Stimulated activated naive CD8-positive, alpha-beta T cell treated with anti-CD3 and anti-CD28 coated beads, Interleukin-15, amount 100 ng/mL, for 72 hours (primary cell): ENCODE measurements at regions not wholly inside any gene's neighbourhood (a gene's known extent, or its start where the extent isn't known, plus 50 kb on each side); places are given as distances from the start of the nearest gene placed in this dataset.

Experiments
- ATAC-seq: fragments of 150-1000 bp; cut with Tn5 transposase; 2 replicates; pipeline ENCODE4 v1.10.0; 2021; ENCODE audit warnings: mild to moderate bottlenecking, moderate library complexity
- DNase-seq, 2 donors: peaks; one replicate each; pipeline ENCODE4 v3.0.0; 2021 to 2022
- H3K27ac Mint-ChIP-seq, 2 donors: one replicate each; pipeline ENCODE4 v1.8.0; 2022; ENCODE audit warnings: mild to moderate bottlenecking in 2 of 2, mixed read lengths in 2 of 2, moderate library complexity in 2 of 2
- H3K27me3 Mint-ChIP-seq: one replicate; pipeline ENCODE4 v1.8.0; 2022; ENCODE audit warnings: mixed read lengths
- H3K4me1 Mint-ChIP-seq: one replicate; pipeline ENCODE4 v1.8.0; 2022; ENCODE audit warnings: mild to moderate bottlenecking, mixed read lengths
- H3K4me3 Mint-ChIP-seq, 2 donors: one replicate each; pipeline ENCODE4 v1.8.0; 2022; ENCODE audit warnings: mild to moderate bottlenecking in 2 of 2, mixed read lengths in 2 of 2, moderate library complexity in 1 of 2
- H3K9me3 Mint-ChIP-seq, 2 donors: one replicate each; pipeline ENCODE4 v1.8.0; 2022; ENCODE audit warnings: mixed read lengths in 2 of 2

DNA sequence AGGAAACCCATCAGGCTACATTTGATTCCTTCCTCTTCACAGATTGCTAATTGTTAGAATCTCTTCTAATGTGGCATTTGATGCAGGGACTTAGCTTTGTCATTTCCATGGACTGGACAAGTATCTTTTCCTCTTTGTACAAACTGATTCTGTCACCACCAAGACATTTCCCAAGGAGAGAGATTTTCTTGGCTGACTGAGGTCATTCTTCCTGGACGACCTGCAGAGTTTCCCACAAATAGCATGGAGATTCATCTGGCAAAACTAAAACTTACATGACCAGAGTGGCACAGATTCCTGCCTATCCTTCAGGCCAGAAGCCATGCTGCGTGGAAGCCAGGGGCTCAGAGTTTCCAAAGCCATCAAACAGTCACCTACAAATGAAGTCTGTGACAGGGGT is 269.2 kb upstream of the LRTM1 start:
- H3K27ac Mint-ChIP-seq: no peak overlapping the region
- peaks cover 0 to 14% of the 10 kb centered on the region in 2 donors for H3K9me3 Mint-ChIP-seq
- H3K27me3 Mint-ChIP-seq: no peaks in the 10 kb centered on the region
- H3K4me1 Mint-ChIP-seq: no peaks in the 10 kb centered on the region
- no peak for ATAC-seq
- no peak for DNase-seq
- no peak overlapping the region for H3K4me3 Mint-ChIP-seq

DNA sequence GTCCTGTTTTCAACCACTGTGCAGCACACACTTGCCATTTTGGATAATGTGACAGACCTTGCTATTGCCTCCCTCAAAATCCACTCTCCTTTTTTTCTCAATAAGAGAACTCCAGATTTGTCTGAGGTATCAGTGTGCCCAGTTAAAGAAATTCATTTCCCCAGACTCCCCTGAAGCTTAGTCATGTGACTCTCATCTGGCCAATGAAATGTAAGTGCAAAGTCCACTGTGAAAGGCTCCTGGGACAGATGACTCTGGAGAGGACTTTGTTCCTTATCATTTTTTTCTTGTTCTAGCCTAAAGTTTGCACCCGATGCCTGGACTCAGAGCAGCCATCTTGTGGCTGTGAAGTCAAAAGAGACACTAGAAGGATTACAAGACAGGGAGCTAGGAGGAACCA is 268.6 kb upstream of the LRTM1 start:
- H3K4me3 Mint-ChIP-seq: no peak overlapping the region
- ATAC-seq (no peak), DNase-seq (no peak)
- no peaks in the 10 kb centered on the region for H3K4me1 Mint-ChIP-seq
- peaks cover 0 to 14% of the 10 kb centered on the region in 2 donors for H3K9me3 Mint-ChIP-seq
- no peak overlapping the region for H3K27ac Mint-ChIP-seq
- H3K27me3 Mint-ChIP-seq: no peaks in the 10 kb centered on the region

DNA sequence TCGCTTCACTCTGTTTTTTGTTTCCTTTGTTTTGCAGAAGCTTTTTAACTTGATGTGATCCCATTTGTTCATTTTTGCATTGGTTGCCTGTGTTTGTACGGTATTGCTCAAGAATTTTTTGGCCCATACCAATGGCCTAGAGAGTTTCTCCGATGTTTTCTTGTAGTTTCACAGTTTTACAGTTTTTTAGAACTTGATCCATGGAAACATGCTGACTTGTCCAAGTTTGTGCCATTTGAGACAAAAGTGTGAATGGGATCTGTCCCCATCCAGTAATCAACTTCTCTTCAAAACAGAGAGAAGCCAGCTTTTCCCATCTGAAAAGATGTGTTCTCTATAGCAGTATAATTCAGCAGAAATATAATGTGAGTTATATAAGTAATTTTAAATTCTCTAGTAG is 266.5 kb upstream of the LRTM1 start:
- H3K27me3 Mint-ChIP-seq: no peaks in the 10 kb centered on the region
- no peak overlapping the region for H3K27ac Mint-ChIP-seq
- ATAC-seq (no peak), DNase-seq (no peak)
- H3K4me3 Mint-ChIP-seq: no peak overlapping the region
- H3K4me1 Mint-ChIP-seq: no peaks in the 10 kb centered on the region
- H3K9me3 Mint-ChIP-seq: peaks cover 0 to 14% of the 10 kb centered on the region in 2 donors

DNA sequence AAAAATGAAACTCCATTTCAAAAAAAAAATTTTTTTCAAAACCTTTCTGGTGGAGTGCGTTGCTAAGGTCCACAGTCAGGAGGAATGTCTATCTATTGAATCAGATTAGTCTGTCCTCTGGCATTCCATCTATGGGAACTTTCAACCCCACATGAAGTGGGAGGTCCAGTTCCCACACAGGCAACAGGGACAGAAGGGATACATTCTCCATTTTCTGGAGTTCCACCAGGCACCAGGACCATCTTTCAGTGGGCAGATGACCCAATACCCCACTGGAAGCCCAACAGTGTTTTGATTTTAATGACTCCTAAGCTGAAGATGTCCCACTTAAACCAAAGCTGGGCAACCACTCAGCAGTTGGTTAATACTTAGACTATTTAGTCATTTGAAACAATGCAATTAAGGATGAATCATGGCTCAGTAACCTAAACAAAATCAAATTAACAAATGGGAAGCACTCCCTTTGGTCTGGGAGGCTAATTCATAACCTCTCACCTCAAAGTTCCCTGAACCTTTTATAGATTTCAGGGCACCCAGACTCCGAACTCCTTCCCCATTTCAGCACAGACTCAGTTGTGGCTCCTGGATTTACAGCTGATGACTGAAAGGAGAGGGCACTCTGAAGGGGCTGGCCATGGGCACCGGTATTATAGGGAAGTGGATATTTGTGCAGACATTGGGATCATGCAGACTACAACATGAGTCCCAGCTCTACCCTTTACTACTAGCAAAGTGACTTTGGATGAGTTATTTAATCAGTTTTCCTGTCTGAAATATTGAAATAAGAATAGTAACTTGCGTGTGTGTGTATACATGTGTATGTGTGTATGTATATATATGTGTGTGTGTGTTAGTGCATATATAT is 264.3 kb upstream of the LRTM1 start:
- peaks cover 0 to 14% of the 10 kb centered on the region in 2 donors for H3K9me3 Mint-ChIP-seq
- H3K4me3 Mint-ChIP-seq: no peak overlapping the region

GRCh38 chr3:55190331-55190730 is 262.5 kb upstream of the LRTM1 start:
- no peaks in the 10 kb centered on the region for H3K27me3 Mint-ChIP-seq
- no peaks in the 10 kb centered on the region for H3K4me1 Mint-ChIP-seq
- no peak overlapping the region for H3K4me3 Mint-ChIP-seq
- peaks cover 0 to 6% of the 10 kb centered on the region in 2 donors for H3K9me3 Mint-ChIP-seq
- H3K27ac Mint-ChIP-seq: no peak overlapping the region
- ATAC-seq: no peak
- no peak for DNase-seq

More for the DNA sequence above, 264.3 kb upstream of the LRTM1 start:
- Mint-ChIP-seq H3K27me3 (no peaks in the 10 kb centered on the region), H3K4me1 (no peaks in the 10 kb centered on the region), H3K27ac (no peak overlapping the region)
- ATAC-seq (no peak), DNase-seq (no peak)

DNA sequence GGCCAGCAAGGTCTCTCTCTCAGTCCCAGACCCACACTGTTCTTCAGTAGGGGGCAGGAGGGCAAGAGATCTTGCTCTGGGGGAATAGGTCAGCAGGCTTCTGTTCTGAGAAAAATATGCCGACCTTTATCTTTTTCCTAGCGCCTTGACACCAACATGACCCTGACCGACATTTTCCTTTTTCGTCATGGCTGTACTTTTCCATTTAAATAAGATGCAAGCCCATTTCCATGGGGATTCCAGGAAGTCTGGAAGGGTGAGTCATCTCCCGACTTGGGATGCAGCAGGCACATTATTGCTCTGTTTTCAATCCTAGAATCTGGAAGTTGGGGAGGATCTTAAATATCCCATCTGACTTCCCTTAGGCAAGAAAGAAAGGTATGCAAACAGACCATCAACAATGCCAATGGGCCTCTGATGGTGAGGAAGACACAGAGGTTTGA is 261.5 kb upstream of the LRTM1 start:
- Mint-ChIP-seq H3K27me3 (no peaks in the 10 kb centered on the region), H3K4me1 (no peaks in the 10 kb centered on the region), H3K9me3 (peaks cover 0 to 6% of the 10 kb centered on the region in 2 donors), H3K27ac (no peak overlapping the region), H3K4me3 (no peak overlapping the region)
- DNase-seq: no peak
- no peak for ATAC-seq

GRCh38 chr3:55185380-55185779 is 257.5 kb upstream of the LRTM1 start:
- Mint-ChIP-seq H3K27me3 (peaks cover 4% of the 10 kb centered on the region), H3K4me1 (no peaks in the 10 kb centered on the region), H3K27ac (no peak overlapping the region), H3K4me3 (no peak overlapping the region), H3K9me3 (no peaks in the 10 kb centered on the region)
- no peak for ATAC-seq
- no peak for DNase-seq

DNA sequence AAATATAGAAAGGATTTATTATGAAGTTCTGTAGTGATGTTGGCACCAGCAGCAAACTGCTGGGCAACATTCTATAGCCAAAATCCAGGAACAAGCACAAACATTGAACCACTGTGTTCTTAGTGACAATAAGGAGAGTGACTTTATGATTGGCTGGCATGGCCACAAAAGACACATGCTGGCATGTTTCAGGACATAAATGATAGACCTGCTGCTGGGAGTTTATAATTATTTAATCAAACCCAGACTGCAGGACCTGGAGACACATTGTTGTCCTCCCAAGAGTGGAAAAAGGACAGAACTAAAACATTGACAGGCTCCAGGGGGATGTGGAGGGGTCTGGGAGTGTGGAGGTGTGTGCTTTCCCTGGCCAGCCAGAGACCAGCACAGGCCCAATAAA is 255.3 kb upstream of the LRTM1 start:
- Mint-ChIP-seq H3K4me3 (no peak overlapping the region), H3K27me3 (peaks cover 7% of the 10 kb centered on the region), H3K27ac (no peak overlapping the region), H3K4me1 (no peaks in the 10 kb centered on the region), H3K9me3 (no peaks in the 10 kb centered on the region)
- ATAC-seq (no peak), DNase-seq (no peak)

DNA sequence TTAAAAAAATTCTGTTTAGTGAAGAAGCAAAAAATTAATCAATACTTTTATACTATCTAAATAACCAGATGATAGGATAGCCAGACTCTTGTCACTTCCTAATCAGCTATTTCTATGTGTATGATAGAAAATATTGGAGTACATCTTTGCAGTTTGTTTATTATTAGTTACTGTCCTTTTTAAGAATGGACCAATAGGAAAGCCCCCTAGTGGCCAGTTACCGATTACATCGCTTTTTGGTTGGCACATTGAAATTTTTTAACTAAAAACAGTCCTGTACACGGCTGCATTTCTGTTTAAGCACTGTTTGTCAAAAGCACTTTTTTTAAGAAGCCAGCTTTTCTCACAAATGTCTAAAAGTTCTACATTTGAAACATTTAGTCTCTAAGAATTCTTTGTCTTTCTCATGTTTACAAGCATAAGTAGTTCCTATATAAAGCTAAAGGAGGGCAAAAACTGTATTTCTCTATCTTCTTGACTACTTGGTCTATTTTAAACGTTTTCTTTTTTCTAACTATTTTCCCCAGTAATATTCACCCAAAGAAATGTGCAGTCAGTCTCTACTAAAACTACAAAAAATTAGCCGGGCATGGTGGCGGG is 253.2 kb upstream of the LRTM1 start:
- H3K4me3 Mint-ChIP-seq: no peak overlapping the region
- H3K4me1 Mint-ChIP-seq: no peaks in the 10 kb centered on the region
- no peaks in the 10 kb centered on the region for H3K9me3 Mint-ChIP-seq
- H3K27me3 Mint-ChIP-seq: peaks cover 7% of the 10 kb centered on the region
- ATAC-seq (no peak), DNase-seq (peak in 1 of 2 donors; percentile 1)
- H3K27ac Mint-ChIP-seq: no peak overlapping the region

GRCh38 chr3:55180161-55180560 is 252.3 kb upstream of the LRTM1 start:
- Mint-ChIP-seq H3K4me3 (no peak overlapping the region), H3K9me3 (no peaks in the 10 kb centered on the region), H3K27ac (no peak overlapping the region), H3K4me1 (no peaks in the 10 kb centered on the region), H3K27me3 (peaks cover 7% of the 10 kb centered on the region)
- DNase-seq (no peak), ATAC-seq (no peak)

DNA sequence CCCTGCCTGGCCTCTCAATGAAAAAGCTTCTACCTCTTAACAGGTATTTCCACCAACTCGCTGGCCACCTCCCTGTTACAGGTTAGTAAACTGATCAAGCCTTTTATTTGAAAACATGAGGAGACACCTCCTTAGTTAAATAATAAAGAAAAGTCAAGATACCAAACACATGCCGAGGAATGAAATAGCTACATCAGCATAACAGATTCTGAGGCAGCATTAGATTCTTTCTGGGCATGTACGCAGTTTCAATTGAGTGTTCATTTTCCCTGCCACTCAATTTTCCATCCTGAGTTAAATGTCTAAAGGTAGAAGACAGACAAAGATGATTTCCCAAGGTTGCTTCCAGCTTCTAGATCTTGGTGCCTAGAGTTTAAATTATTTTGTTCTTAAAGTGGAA is 250.5 kb upstream of the LRTM1 start:
- H3K27ac Mint-ChIP-seq: no peak overlapping the region
- H3K9me3 Mint-ChIP-seq: no peaks in the 10 kb centered on the region
- no peak overlapping the region for H3K4me3 Mint-ChIP-seq
- ATAC-seq: no peak
- no peaks in the 10 kb centered on the region for H3K4me1 Mint-ChIP-seq
- peaks cover 7% of the 10 kb centered on the region for H3K27me3 Mint-ChIP-seq
- no peak for DNase-seq

GRCh38 chr3:55177749-55178148 is 249.9 kb upstream of the LRTM1 start:
- Mint-ChIP-seq H3K4me1 (no peaks in the 10 kb centered on the region), H3K27me3 (peaks cover 7% of the 10 kb centered on the region), H3K4me3 (no peak overlapping the region), H3K9me3 (no peaks in the 10 kb centered on the region), H3K27ac (no peak overlapping the region)
- ATAC-seq: no peak
- no peak for DNase-seq

DNA sequence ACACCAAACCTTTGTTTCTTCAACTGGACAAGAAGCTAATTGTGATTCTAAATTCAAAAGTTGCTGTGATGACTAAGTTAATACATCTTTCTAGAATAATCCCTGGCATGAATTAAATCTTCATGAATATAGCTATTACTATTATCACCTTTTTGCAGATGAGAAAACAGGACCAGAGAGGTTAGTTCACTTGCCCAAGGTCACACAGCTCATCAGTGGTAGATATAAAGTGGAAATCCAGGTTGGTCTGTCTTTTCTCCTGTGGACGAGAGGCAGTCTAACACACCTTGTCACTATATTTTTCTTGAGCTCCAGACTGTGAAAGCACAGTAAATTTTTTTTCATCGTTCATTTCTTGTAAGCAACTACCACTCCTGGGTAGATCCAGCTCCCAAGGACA is 247.6 kb upstream of the LRTM1 start:
- H3K4me1 Mint-ChIP-seq: no peaks in the 10 kb centered on the region
- H3K9me3 Mint-ChIP-seq: no peaks in the 10 kb centered on the region
- ATAC-seq (no peak), DNase-seq (no peak)
- H3K27ac Mint-ChIP-seq: no peak overlapping the region
- peaks cover 4% of the 10 kb centered on the region for H3K27me3 Mint-ChIP-seq
- H3K4me3 Mint-ChIP-seq: no peak overlapping the region

DNA sequence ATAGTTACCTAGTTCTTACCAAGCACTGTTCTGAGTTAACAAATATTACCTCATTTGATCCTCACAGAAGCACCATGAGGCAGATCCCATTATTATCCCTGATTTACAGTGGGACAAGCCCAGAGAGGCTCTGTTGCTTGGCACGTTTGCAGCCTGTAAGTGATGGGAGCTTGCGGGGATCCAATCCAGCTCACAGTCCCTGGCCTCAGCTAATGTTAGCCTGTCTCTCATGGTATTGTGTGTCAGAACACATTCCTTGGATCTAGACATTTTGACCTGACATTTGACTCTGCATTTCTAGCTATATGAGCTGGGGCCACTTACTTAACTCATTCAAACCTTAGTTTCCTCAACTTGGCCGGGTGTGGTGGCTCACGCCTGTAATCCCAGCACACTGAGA is 246.9 kb upstream of the LRTM1 start:
- no peak for ATAC-seq
- no peak overlapping the region for H3K4me3 Mint-ChIP-seq
- H3K27me3 Mint-ChIP-seq: no peaks in the 10 kb centered on the region
- no peak overlapping the region for H3K27ac Mint-ChIP-seq
- no peaks in the 10 kb centered on the region for H3K9me3 Mint-ChIP-seq
- DNase-seq: no peak
- no peaks in the 10 kb centered on the region for H3K4me1 Mint-ChIP-seq

GRCh38 chr3:55173504-55173903 is 245.6 kb upstream of the LRTM1 start:
- H3K4me1 Mint-ChIP-seq: no peaks in the 10 kb centered on the region
- no peaks in the 10 kb centered on the region for H3K27me3 Mint-ChIP-seq
- ATAC-seq: no peak
- no peak overlapping the region for H3K4me3 Mint-ChIP-seq
- H3K27ac Mint-ChIP-seq: no peak overlapping the region
- no peak for DNase-seq
- H3K9me3 Mint-ChIP-seq: no peaks in the 10 kb centered on the region

- no peak overlapping the region for H3K27ac Mint-ChIP-seq
Measured at GRCh38 chr3:55172913-55173312, 245.1 kb upstream of the LRTM1 start.

More at GRCh38 chr3:55172913-55173312, 245.1 kb upstream of the LRTM1 start:
- H3K9me3 Mint-ChIP-seq: peaks cover 0 to under 1% of the 10 kb centered on the region in 2 donors
- no peaks in the 10 kb centered on the region for H3K27me3 Mint-ChIP-seq
- DNase-seq (no peak), ATAC-seq (no peak)
- H3K4me3 Mint-ChIP-seq: no peak overlapping the region
- no peaks in the 10 kb centered on the region for H3K4me1 Mint-ChIP-seq
